Astrocyte (in vitro differentiated cells and primary cell): ENCODE measurements at regions not wholly inside any gene's neighbourhood (a gene's known extent, or its start where the extent isn't known, plus 50 kb on each side); places are given as distances from the start of the nearest gene placed in this dataset.

ENCODE experiments used
- DNase-seq: peaks from one replicate; pipeline ENCODE4 v3.0.0-alpha.2; 2010; ENCODE audit warnings: low read depth
- FAIRE-seq: peaks from 2 replicates; lab custom pipeline; 2011; peaks lifted over from hg19 to GRCh38; lab: Jason Lieb, UNC
- H2AFZ ChIP-seq: 2 replicates; pipeline ENCODE4 v1.6.0; 2012; ENCODE audit warnings: low read depth, low read length, inconsistent platforms
- H3K27ac ChIP-seq: 2 replicates; pipeline ENCODE4 v1.5.1; 2011; ENCODE audit warnings: low read depth, low read length, inconsistent platforms
- H3K27me3 ChIP-seq: 2 replicates; pipeline ENCODE4 v1.6.0; 2011; ENCODE audit warnings: low read length, inconsistent platforms; ENCODE audit not compliant: insufficient read depth
- H3K36me3 ChIP-seq: 2 replicates; pipeline ENCODE4 v1.5.1; 2011; ENCODE audit warnings: low read length, inconsistent platforms; ENCODE audit not compliant: insufficient read depth
- H3K4me1 ChIP-seq: 2 replicates; pipeline ENCODE4 v1.5.1; 2011; ENCODE audit warnings: low read length, inconsistent platforms; ENCODE audit not compliant: insufficient read depth
- H3K4me2 ChIP-seq: 2 replicates; pipeline ENCODE4 v1.6.0; 2012; ENCODE audit warnings: low read length, inconsistent platforms
- H3K4me3 ChIP-seq: 2 replicates; pipeline ENCODE4 v1.5.1; 2011; ENCODE audit warnings: low read depth, mild to moderate bottlenecking, low read length, inconsistent platforms; ENCODE audit not compliant: insufficient read depth
- H3K79me2 ChIP-seq: 2 replicates; pipeline ENCODE4 v1.6.0; 2012; ENCODE audit warnings: mild to moderate bottlenecking, low read length, inconsistent platforms; ENCODE audit not compliant: insufficient read depth
- H3K9ac ChIP-seq: 2 replicates; pipeline ENCODE4 v1.6.0; 2012; ENCODE audit warnings: mild to moderate bottlenecking, low read length, inconsistent platforms
- H3K9me3 ChIP-seq: 2 replicates; pipeline ENCODE4 v1.5.1; 2012; ENCODE audit warnings: low read depth, mild to moderate bottlenecking, low read length, inconsistent platforms; ENCODE audit not compliant: insufficient read depth
- H4K20me1 ChIP-seq: 2 replicates; pipeline ENCODE4 v1.6.0; 2012; ENCODE audit warnings: low read length, inconsistent platforms; ENCODE audit not compliant: insufficient read depth
- H3K27ac Mint-ChIP-seq: one replicate; pipeline ENCODE4 v1.8.0; 2021; ENCODE audit warnings: mild to moderate bottlenecking, mixed read lengths; ENCODE audit not compliant: unreplicated experiment
- H3K27me3 Mint-ChIP-seq: one replicate; pipeline ENCODE4 v1.8.0; 2021; ENCODE audit warnings: low read depth, mixed read lengths; ENCODE audit not compliant: unreplicated experiment
- H3K36me3 Mint-ChIP-seq: one replicate; pipeline ENCODE4 v1.8.0; 2021; ENCODE audit warnings: low read depth, mixed read lengths; ENCODE audit not compliant: unreplicated experiment
- H3K4me1 Mint-ChIP-seq: one replicate; pipeline ENCODE4 v1.8.0; 2021; ENCODE audit warnings: low read depth, mixed read lengths; ENCODE audit not compliant: unreplicated experiment
- H3K4me3 Mint-ChIP-seq: one replicate; pipeline ENCODE4 v1.8.0; 2021; ENCODE audit warnings: mild to moderate bottlenecking, moderate library complexity, mixed read lengths; ENCODE audit not compliant: unreplicated experiment
- H3K9me3 Mint-ChIP-seq: one replicate; pipeline ENCODE4 v1.8.0; 2021; ENCODE audit warnings: mild to moderate bottlenecking, mixed read lengths; ENCODE audit not compliant: unreplicated experiment
- CTCF ChIP-seq: IDR thresholded peaks from 2 replicates; pipeline ENCODE4 v1.5.1; 2011; ENCODE audit warnings: low read depth, mild to moderate bottlenecking, inconsistent platforms, low read length, moderate library complexity; ENCODE audit not compliant: insufficient read depth
- EZH2 ChIP-seq: IDR thresholded peaks from 2 replicates; pipeline ENCODE4 v1.6.1; 2012; ENCODE audit warnings: mild to moderate bottlenecking, low read length, inconsistent platforms; ENCODE audit not compliant: insufficient read depth

GRCh38 chr14:104528496-104528895, 51.1 kb upstream of the C14orf180 start:
- FAIRE-seq (no peak), DNase-seq (no peak)
- Histone ChIP-seq H4K20me1 (no peaks in the 10 kb centered on the region), H3K9me3 (peaks cover 13% of the 10 kb centered on the region), H3K4me3 (no peak overlapping the region), H3K4me2 (no peak overlapping the region), H3K27ac (no peak overlapping the region), H3K36me3 (no peaks in the 10 kb centered on the region), H3K79me2 (no peaks in the 10 kb centered on the region), H3K27me3 (no peaks in the 10 kb centered on the region), H3K4me1 (no peaks in the 10 kb centered on the region), H3K9ac (no peak overlapping the region), H2AFZ (no peak overlapping the region)
- TF ChIP-seq EZH2, result no peak
- TF ChIP-seq CTCF, result no peak
- Mint-ChIP-seq H3K4me1 (no peaks in the 10 kb centered on the region), H3K4me3 (no peak overlapping the region), H3K27me3 (peaks cover 26% of the 10 kb centered on the region), H3K27ac (no peak overlapping the region), H3K9me3 (peaks cover 21% of the 10 kb centered on the region), H3K36me3 (no peaks in the 10 kb centered on the region)
